Liver (tissue), 8 donors: ENCODE measurements at regions not wholly inside any gene's neighbourhood (a gene's known extent, or its start where the extent isn't known, plus 50 kb on each side); places are given as distances from the start of the nearest gene placed in this dataset.

ENCODE experiments used
- DNase-seq: peaks from one replicate; pipeline ENCODE4 v3.0.0-alpha.2; 2017; ENCODE audit warnings: low spot score
- H3K27ac ChIP-seq, 2 donors: one replicate each; pipeline ENCODE4 v1.7.0; 2013; ENCODE audit warnings: inconsistent platforms in 2 of 2, low read length in 2 of 2, control low read depth in 1 of 2, low read depth in 1 of 2, mild to moderate bottlenecking in 1 of 2
- H3K27me3 ChIP-seq, 4 donors: one replicate each; pipeline versions ENCODE4 v1.6.1 to v1.7.0; 2013; ENCODE audit warnings: low read length in 3 of 4, inconsistent platforms in 1 of 4, mild to moderate bottlenecking in 1 of 4, moderate library complexity in 1 of 4; ENCODE audit not compliant: control insufficient read depth in 4 of 4, insufficient read depth in 4 of 4
- H3K36me3 ChIP-seq, 4 donors: one replicate each; pipeline versions ENCODE4 v1.6.1 to v1.7.0; 2013; ENCODE audit warnings: low read length in 3 of 4, mild to moderate bottlenecking in 3 of 4, low read depth in 1 of 4, moderate library complexity in 1 of 4; ENCODE audit not compliant: control insufficient read depth in 4 of 4, insufficient read depth in 3 of 4
- H3K4me1 ChIP-seq, 4 donors: one replicate each; pipeline versions ENCODE4 v1.6.1 to v1.7.0; 2013; ENCODE audit warnings: low read length in 3 of 4, mild to moderate bottlenecking in 3 of 4, moderate library complexity in 1 of 4; ENCODE audit not compliant: control insufficient read depth in 4 of 4, insufficient read depth in 4 of 4
- H3K4me3 ChIP-seq, 3 donors: one replicate each; pipeline versions ENCODE4 v1.6.1 to v1.7.0; 2013; ENCODE audit warnings: low read length in 3 of 3, control low read depth in 1 of 3, low read depth in 1 of 3, mild to moderate bottlenecking in 1 of 3
- H3K9ac ChIP-seq, 2 donors: one replicate each; pipeline ENCODE4 v1.7.0; 2013; ENCODE audit warnings: low read length in 2 of 2, mild to moderate bottlenecking in 2 of 2, moderate library complexity in 2 of 2, control low read depth in 1 of 2, low read depth in 1 of 2
- H3K9me3 ChIP-seq, 4 donors: one replicate each; pipeline versions ENCODE4 v1.6.1 to v1.7.0; 2013; ENCODE audit warnings: low read length in 3 of 4; ENCODE audit not compliant: control insufficient read depth in 4 of 4
- ATF3 ChIP-seq: IDR thresholded peaks from 2 replicates; pipeline ENCODE4 v1.6.1; 2016; ENCODE audit warnings: antibody characterized with exemption
- CTCF ChIP-seq: fragments of 150-350 bp; IDR thresholded peaks from 2 replicates; pipeline ENCODE4 v1.5.1; 2017; ENCODE audit warnings: improper control_type of control experiment, low read depth, low read length; ENCODE audit not compliant: missing input control
- EGR1 ChIP-seq, 2 donors: IDR thresholded peaks; 2 replicates each; pipeline ENCODE4 v1.6.1; 2016 to 2018; ENCODE audit warnings: antibody characterized with exemption in 2 of 2, low read depth in 2 of 2
- FOXA1 ChIP-seq: IDR thresholded peaks from 2 replicates; pipeline ENCODE4 v1.6.1; 2016; ENCODE audit warnings: antibody characterized with exemption
- FOXA2 ChIP-seq: IDR thresholded peaks from 2 replicates; pipeline ENCODE4 v1.6.1; 2016; ENCODE audit warnings: antibody characterized with exemption
- GABPA ChIP-seq, 2 donors: IDR thresholded peaks in 1 of 2; conservative IDR thresholded peaks in 1 of 2; 2 replicates each; pipeline ENCODE4 v1.6.1; 2016; ENCODE audit warnings: antibody characterized with exemption in 2 of 2, mild to moderate bottlenecking in 1 of 2, moderate library complexity in 1 of 2
- HNF4A ChIP-seq, 2 donors: conservative IDR thresholded peaks; 2 replicates each; pipeline ENCODE4 v1.6.1; 2016; ENCODE audit warnings: antibody characterized with exemption in 2 of 2, mild to moderate bottlenecking in 2 of 2
- HNF4G ChIP-seq: IDR thresholded peaks from 2 replicates; pipeline ENCODE4 v1.6.1; 2016; ENCODE audit warnings: antibody characterized with exemption
- JUND ChIP-seq, 2 donors: IDR thresholded peaks; 2 replicates each; pipeline ENCODE4 v1.6.1; 2016; ENCODE audit warnings: antibody characterized with exemption in 2 of 2
- NR2F2 ChIP-seq: IDR thresholded peaks from 2 replicates; pipeline ENCODE4 v1.6.1; 2016; ENCODE audit warnings: antibody characterized with exemption
- RAD21 ChIP-seq, 2 donors: IDR thresholded peaks; 2 replicates each; pipeline ENCODE4 v1.6.1; 2016; ENCODE audit warnings: antibody characterized with exemption in 2 of 2, mild to moderate bottlenecking in 2 of 2
- RXRA ChIP-seq, 2 donors: IDR thresholded peaks; 2 replicates each; pipeline ENCODE4 v1.6.1; 2017 to 2018; ENCODE audit warnings: antibody characterized with exemption in 2 of 2, mild to moderate bottlenecking in 1 of 2
- SP1 ChIP-seq: IDR thresholded peaks from 2 replicates; pipeline ENCODE4 v1.6.1; 2018; ENCODE audit warnings: antibody characterized with exemption, mild to moderate bottlenecking
- TAF1 ChIP-seq: conservative IDR thresholded peaks from 2 replicates; pipeline ENCODE4 v1.6.1; 2016; ENCODE audit warnings: antibody characterized with exemption, mild to moderate bottlenecking
- YY1 ChIP-seq: IDR thresholded peaks from 2 replicates; pipeline ENCODE4 v1.6.1; 2016; ENCODE audit warnings: antibody characterized with exemption, mild to moderate bottlenecking
- ZBTB33 ChIP-seq: IDR thresholded peaks from 2 replicates; pipeline ENCODE4 v1.6.1; 2016; ENCODE audit warnings: antibody characterized with exemption
- WGBS: extraction: QIAGEN DNeasy Blood & Tissue Kit; methylation state at CpG from one replicate; pipeline ENCODE4 v1.1.7; 2013; 5-methylcytosine and 5-hydroxymethylcytosine counted together
- TF ChIP-seq, protein P1 (sequence below): IDR thresholded peaks from 2 replicates; pipeline ENCODE4 v1.6.1; 2016; ENCODE audit warnings: antibody characterized with exemption, mild to moderate bottlenecking
- TF ChIP-seq, protein P2 (sequence below): IDR thresholded peaks from 2 replicates; pipeline ENCODE4 v1.6.1; 2016; ENCODE audit warnings: antibody characterized with exemption
- donor health status: healthy.
- donor health status: healthy.
- donor health status: healthy.
- donor health status: healthy.
- donor health status: healthy.

DNA sequence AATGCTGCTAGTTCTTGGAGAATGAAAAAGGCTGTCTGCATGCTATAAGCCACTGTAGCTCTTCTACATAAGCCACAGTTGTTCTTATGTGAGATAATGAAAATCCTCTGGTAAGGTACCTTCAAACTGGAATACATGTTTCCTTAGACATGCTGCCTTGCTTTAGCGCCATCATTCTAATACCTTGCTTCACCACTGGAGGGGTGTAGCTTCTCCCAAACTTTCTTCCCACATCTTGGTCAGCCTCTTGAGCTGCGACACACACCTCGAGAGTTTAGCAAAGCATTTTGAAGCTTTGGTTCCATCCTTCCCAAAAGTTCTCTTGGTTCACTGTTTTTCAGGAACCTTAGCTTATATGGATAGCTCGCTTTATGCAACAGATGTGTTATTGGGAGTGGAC is 69.5 kb downstream of the NKX2-1 start:
- Histone ChIP-seq H3K27ac (no peak overlapping the region), H3K27me3 (no peaks in the 10 kb centered on the region), H3K9ac (no peak overlapping the region), H3K9me3 (no peaks in the 10 kb centered on the region), H3K4me3 (no peak overlapping the region), H3K36me3 (no peaks in the 10 kb centered on the region), H3K4me1 (peaks cover 0 to 11% (median 2%) of the 10 kb centered on the region in 4 donors)
- 93% methylated on average over 4 of the region's 4 CpGs for WGBS
- no peak for TF ChIP-seq FOXA1
- no peak for TF ChIP-seq JUND (IDR thresholded peaks at IDR 0.05)
- TF ChIP-seq CTCF = no peak
- TF ChIP-seq GABPA (IDR thresholded peaks at IDR 0.05 in 1 of 2, conservative IDR thresholded peaks at IDR 0.05 in 1 of 2) = no peak
- TF ChIP-seq ATF3 = no peak
- no peak for TF ChIP-seq HNF4A (conservative IDR thresholded peaks at IDR 0.05)
- no peak for DNase-seq

DNA sequence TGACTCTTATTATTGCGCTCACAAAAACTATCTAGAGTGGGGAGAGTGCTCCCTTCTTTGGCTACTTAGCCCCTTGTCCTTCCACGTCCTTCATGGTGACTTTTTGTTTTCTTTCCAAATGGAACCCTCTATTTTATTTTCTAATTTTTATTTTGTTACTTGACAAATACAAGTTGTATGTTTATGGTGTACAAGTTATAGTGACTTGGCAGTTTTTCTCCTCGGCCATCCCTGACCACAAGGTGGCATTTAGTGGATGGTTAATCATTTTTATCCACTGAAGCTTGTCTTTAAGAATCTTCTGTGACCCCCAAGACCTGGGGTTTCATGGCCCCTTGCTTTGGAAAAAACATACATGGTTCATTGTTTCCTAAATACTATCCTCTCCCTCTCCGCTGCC is 70.1 kb downstream of the NKX2-1 start:
- Histone ChIP-seq H3K9ac (no peak overlapping the region), H3K27me3 (no peaks in the 10 kb centered on the region), H3K36me3 (no peaks in the 10 kb centered on the region), H3K27ac (no peak overlapping the region), H3K4me3 (no peak overlapping the region), H3K9me3 (no peaks in the 10 kb centered on the region), H3K4me1 (peaks cover 0 to 10% (median 2%) of the 10 kb centered on the region in 4 donors)
- 89% methylated on average over 4 of the region's 4 CpGs for WGBS
- TF ChIP-seq FOXA2 = no peak
- TF ChIP-seq, protein P1, sequence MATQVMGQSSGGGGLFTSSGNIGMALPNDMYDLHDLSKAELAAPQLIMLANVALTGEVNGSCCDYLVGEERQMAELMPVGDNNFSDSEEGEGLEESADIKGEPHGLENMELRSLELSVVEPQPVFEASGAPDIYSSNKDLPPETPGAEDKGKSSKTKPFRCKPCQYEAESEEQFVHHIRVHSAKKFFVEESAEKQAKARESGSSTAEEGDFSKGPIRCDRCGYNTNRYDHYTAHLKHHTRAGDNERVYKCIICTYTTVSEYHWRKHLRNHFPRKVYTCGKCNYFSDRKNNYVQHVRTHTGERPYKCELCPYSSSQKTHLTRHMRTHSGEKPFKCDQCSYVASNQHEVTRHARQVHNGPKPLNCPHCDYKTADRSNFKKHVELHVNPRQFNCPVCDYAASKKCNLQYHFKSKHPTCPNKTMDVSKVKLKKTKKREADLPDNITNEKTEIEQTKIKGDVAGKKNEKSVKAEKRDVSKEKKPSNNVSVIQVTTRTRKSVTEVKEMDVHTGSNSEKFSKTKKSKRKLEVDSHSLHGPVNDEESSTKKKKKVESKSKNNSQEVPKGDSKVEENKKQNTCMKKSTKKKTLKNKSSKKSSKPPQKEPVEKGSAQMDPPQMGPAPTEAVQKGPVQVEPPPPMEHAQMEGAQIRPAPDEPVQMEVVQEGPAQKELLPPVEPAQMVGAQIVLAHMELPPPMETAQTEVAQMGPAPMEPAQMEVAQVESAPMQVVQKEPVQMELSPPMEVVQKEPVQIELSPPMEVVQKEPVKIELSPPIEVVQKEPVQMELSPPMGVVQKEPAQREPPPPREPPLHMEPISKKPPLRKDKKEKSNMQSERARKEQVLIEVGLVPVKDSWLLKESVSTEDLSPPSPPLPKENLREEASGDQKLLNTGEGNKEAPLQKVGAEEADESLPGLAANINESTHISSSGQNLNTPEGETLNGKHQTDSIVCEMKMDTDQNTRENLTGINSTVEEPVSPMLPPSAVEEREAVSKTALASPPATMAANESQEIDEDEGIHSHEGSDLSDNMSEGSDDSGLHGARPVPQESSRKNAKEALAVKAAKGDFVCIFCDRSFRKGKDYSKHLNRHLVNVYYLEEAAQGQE = no peak
- TF ChIP-seq NR2F2 = no peak
- TF ChIP-seq, protein P2, sequence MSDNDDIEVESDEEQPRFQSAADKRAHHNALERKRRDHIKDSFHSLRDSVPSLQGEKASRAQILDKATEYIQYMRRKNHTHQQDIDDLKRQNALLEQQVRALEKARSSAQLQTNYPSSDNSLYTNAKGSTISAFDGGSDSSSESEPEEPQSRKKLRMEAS = no peak
- TF ChIP-seq SP1 = no peak
- TF ChIP-seq CTCF = no peak
- no peak for TF ChIP-seq YY1
- no peak for TF ChIP-seq RAD21 (IDR thresholded peaks at IDR 0.05)
- TF ChIP-seq EGR1 (IDR thresholded peaks at IDR 0.05; ENCODE audit: low read depth in 2 of 2) = no peak
- TF ChIP-seq ATF3 = no peak
- TF ChIP-seq RXRA (IDR thresholded peaks at IDR 0.05) = no peak
- TF ChIP-seq JUND (IDR thresholded peaks at IDR 0.05) = no peak
- no peak for TF ChIP-seq FOXA1
- TF ChIP-seq HNF4A (conservative IDR thresholded peaks at IDR 0.05) = no peak
- no peak for TF ChIP-seq ZBTB33
- no peak for TF ChIP-seq TAF1
- TF ChIP-seq GABPA (IDR thresholded peaks at IDR 0.05 in 1 of 2, conservative IDR thresholded peaks at IDR 0.05 in 1 of 2) = no peak
- TF ChIP-seq HNF4G = no peak
- DNase-seq = no peak
